Body of pancreas (tissue), 4 donors: ENCODE measurements at regions not wholly inside any gene's neighbourhood (a gene's known extent, or its start where the extent isn't known, plus 50 kb on each side); places are given as distances from the start of the nearest gene placed in this dataset.
"Not testable (repeated sequence)": the region's sequence is repeated elsewhere in the genome, so short reads cannot be mapped to it uniquely, and the experiment has no call there.

Experiments used
- ATAC-seq: fragments of 150-250 bp; one replicate; pipeline ENCODE4 v1.9.1; 2016
- DNase-seq, 4 donors: peaks; one replicate each; pipeline ENCODE4 v3.0.0-alpha.2; 2019
- H3K27ac ChIP-seq, 4 donors: fragments of 200-600 bp; sonication (generic); 1 replicate in 3 of 4; 2 replicates in 1 of 4; pipeline versions ENCODE4 v1.5.1 to v1.6.1; 2016 to 2019; ENCODE audit warnings: mild to moderate bottlenecking in 1 of 4, mixed read lengths in 1 of 4, moderate library complexity in 1 of 4
- H3K27me3 ChIP-seq, 2 donors: fragments of 200-600 bp; sonication (generic); one replicate each; pipeline ENCODE4 v1.6.0; 2016; ENCODE audit warnings: mild to moderate bottlenecking in 1 of 2
- H3K36me3 ChIP-seq, 2 donors: fragments of 200-600 bp; sonication (generic); replicated peaks in 1 of 2; 2 replicates each; pipeline ENCODE4 v1.5.1; 2016; ENCODE audit warnings: low read depth in 2 of 2; ENCODE audit not compliant: insufficient read depth in 1 of 2
- H3K4me1 ChIP-seq: fragments of 200-600 bp; sonication (generic); one replicate; pipeline ENCODE4 v1.6.0; 2016
- H3K4me3 ChIP-seq, 2 donors: fragments of 200-600 bp; sonication (generic); 1 replicate in 1 of 2; 2 replicates in 1 of 2; pipeline ENCODE4 v1.5.1; 2016 to 2019
- H3K9me3 ChIP-seq, 3 donors: fragments of 200-600 bp; sonication (generic); 1 replicate in 2 of 3; 2 replicates in 1 of 3; pipeline ENCODE4 v1.5.1; 2016
- POLR2A ChIP-seq, 3 donors: fragments of 450-650 bp; IDR thresholded peaks; one replicate each; pipeline ENCODE4 v1.6.1; 2016; ENCODE audit warnings: antibody characterized with exemption in 3 of 3, mild to moderate bottlenecking in 2 of 3
- WGBS, 2 donors: methylation state at CpG; one replicate each; pipeline ENCODE4 v1.1.5; 2017; 5-methylcytosine and 5-hydroxymethylcytosine counted together
- intact Hi-C: fragments of 100-400 bp; cut with DNase I; formaldehyde crosslinking; loops from one replicate; pipeline ENCODE4 v1.15.1; 2023
- TF ChIP-seq, protein P1 (sequence below), 7 experiments: fragments of 450-650 bp in 4 of 7; fragments of 200-600 bp in 3 of 7; sonication (generic) in 3 of 7; IDR thresholded peaks; one replicate each; pipeline ENCODE4 v1.5.1; 2016 to 2019; ENCODE audit warnings: antibody characterized with exemption in 7 of 7

GRCh38 chr18:73340135-73340977 is 472.6 kb upstream of the NETO1 start:
- Histone ChIP-seq H3K36me3 (no peaks in the 10 kb centered on the region), H3K4me3 (no peak overlapping the region), H3K9me3 (no peaks in the 10 kb centered on the region), H3K27ac (peak overlapping the region in 2 of 4 donors; percentile 4 to 60), H3K27me3 (no peaks in the 10 kb centered on the region), H3K4me1 (peaks cover 8% of the 10 kb centered on the region)
- 17 to 18% methylated on average over 8 of the region's 8 CpGs for WGBS, 2 donors
- DNase-seq, result peak; percentile 16 to 34 (median 30)
- intact Hi-C loops, result no loop called here
- peak; percentile 92 for ATAC-seq
- TF ChIP-seq, protein P1, sequence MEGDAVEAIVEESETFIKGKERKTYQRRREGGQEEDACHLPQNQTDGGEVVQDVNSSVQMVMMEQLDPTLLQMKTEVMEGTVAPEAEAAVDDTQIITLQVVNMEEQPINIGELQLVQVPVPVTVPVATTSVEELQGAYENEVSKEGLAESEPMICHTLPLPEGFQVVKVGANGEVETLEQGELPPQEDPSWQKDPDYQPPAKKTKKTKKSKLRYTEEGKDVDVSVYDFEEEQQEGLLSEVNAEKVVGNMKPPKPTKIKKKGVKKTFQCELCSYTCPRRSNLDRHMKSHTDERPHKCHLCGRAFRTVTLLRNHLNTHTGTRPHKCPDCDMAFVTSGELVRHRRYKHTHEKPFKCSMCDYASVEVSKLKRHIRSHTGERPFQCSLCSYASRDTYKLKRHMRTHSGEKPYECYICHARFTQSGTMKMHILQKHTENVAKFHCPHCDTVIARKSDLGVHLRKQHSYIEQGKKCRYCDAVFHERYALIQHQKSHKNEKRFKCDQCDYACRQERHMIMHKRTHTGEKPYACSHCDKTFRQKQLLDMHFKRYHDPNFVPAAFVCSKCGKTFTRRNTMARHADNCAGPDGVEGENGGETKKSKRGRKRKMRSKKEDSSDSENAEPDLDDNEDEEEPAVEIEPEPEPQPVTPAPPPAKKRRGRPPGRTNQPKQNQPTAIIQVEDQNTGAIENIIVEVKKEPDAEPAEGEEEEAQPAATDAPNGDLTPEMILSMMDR (IDR thresholded peaks at IDR 0.05), result no peak
- no peak for TF ChIP-seq POLR2A (IDR thresholded peaks at IDR 0.05)

DNA sequence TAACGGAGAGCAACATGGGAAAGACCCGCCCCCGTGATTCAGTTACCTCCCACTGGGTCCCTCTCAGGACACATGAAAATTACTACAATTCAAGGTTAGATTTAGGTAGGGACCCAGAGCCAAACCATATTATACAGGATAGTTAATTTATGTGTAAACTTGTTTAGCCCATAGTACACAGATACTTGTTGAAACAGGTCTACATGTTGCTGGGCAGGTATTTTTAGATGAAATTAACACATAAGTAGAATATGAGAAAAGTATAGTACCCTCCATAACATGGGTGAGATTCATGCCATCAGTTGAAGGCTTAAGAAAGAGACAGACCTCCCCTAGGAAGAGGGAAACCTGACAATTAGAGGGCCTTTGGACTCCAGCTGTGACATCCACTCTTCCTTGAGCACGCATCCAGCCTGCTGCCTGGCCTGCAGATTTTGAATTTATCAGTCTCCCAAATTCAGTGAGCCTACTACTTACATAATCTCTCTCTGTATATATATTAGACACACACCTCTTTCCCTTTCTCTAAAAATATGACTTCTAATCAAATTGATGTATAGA is 463.5 kb upstream of the NETO1 start:
- DNase-seq (no peak), ATAC-seq (no peak)
- intact Hi-C loops, result no loop called here
- no peak overlapping the region for H3K27ac ChIP-seq
- H3K4me1 ChIP-seq, result no peaks in the 10 kb centered on the region
- H3K4me3 ChIP-seq, result no peak overlapping the region
- H3K9me3 ChIP-seq, result no peaks in the 10 kb centered on the region
- TF ChIP-seq, protein P1 (IDR thresholded peaks at IDR 0.05), result no peak
- TF ChIP-seq POLR2A (IDR thresholded peaks at IDR 0.05), result no peak
- H3K36me3 ChIP-seq, result no peaks in the 10 kb centered on the region
- H3K27me3 ChIP-seq, result no peaks in the 10 kb centered on the region
- 80 to 87% methylated on average over 4 of the region's 4 CpGs for WGBS, 2 donors

- H3K36me3 ChIP-seq, H3K4me3 ChIP-seq, ATAC-seq, intact Hi-C loops, H3K27ac ChIP-seq, H3K9me3 ChIP-seq, DNase-seq, H3K4me1 ChIP-seq, H3K27me3 ChIP-seq: not testable (repeated sequence)
- WGBS, 2 donors, result 63 to 70% methylated on average over 6 of the region's 6 CpGs
These were observed 462.3 kb upstream of the NETO1 start for GRCh38 chr18:73330106-73330505.

- H3K9me3 ChIP-seq, ATAC-seq, H3K4me3 ChIP-seq, H3K27me3 ChIP-seq, DNase-seq, intact Hi-C loops, H3K36me3 ChIP-seq, H3K27ac ChIP-seq, H3K4me1 ChIP-seq: not testable (repeated sequence)
- 77 to 81% methylated on average over 5 of the region's 5 CpGs for WGBS, 2 donors
These were observed 456.5 kb upstream of the NETO1 start for GRCh38 chr18:73324187-73324831.

GRCh38 chr18:73318739-73319479 is 451.1 kb upstream of the NETO1 start:
- WGBS, 2 donors, result 8 to 21% methylated on average over 6 of the region's 6 CpGs
- H3K27me3 ChIP-seq, result no peaks in the 10 kb centered on the region
- H3K27ac ChIP-seq, result peak overlapping the region in 3 of 4 donors; percentile 2 to 70 (median 19)
- DNase-seq, result peak; percentile 10 to 36 (median 16)
- H3K4me3 ChIP-seq, result no peak overlapping the region
- no peaks in the 10 kb centered on the region for H3K9me3 ChIP-seq
- H3K36me3 ChIP-seq, result no peaks in the 10 kb centered on the region
- intact Hi-C loops, result no loop called here
- no peak for TF ChIP-seq POLR2A (IDR thresholded peaks at IDR 0.05)
- TF ChIP-seq, protein P1 (IDR thresholded peaks at IDR 0.05), result no peak
- H3K4me1 ChIP-seq, result peaks cover 7% of the 10 kb centered on the region
- ATAC-seq, result peak; percentile 94
